ENCODE measurements at regions not wholly inside any gene's neighbourhood (a gene's known extent, or its start where the extent isn't known, plus 50 kb on each side); places are given as distances from the start of the nearest gene placed in this dataset.

DNA sequence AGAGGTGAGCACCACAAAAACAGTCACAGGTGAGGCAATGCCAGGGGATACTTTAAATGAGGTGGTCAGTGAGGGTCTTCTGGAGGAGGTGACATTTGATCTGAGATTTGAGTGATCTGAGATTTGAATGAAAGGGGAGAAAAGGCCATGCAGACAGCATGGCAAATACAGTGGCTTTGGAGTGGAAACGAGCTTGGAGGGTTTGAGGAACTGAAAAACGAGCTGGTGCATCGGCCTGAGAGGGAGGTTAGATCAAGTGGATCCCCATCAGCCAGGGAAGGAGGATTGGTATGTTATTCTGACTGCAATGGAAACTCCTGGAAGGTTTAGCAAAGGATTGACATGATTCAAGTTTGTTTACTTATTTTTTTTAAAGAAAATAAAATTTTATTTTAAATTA, 245.1 kb downstream of the KCNS3 start:
- no peak overlapping the region for H3K27ac ChIP-seq
- no peak for DNase-seq
- intact Hi-C loops (cut with DNase I; ENCODE audit: low total_unique reads): no loop called here
- H3K36me3 ChIP-seq: no peaks in the 10 kb centered on the region
- H3K27me3 ChIP-seq: no peaks in the 10 kb centered on the region
- H3K4me1 ChIP-seq: peaks cover 0 to 22% (median 3%) of the 10 kb centered on the region in 4 donors
- TF ChIP-seq, protein P1, sequence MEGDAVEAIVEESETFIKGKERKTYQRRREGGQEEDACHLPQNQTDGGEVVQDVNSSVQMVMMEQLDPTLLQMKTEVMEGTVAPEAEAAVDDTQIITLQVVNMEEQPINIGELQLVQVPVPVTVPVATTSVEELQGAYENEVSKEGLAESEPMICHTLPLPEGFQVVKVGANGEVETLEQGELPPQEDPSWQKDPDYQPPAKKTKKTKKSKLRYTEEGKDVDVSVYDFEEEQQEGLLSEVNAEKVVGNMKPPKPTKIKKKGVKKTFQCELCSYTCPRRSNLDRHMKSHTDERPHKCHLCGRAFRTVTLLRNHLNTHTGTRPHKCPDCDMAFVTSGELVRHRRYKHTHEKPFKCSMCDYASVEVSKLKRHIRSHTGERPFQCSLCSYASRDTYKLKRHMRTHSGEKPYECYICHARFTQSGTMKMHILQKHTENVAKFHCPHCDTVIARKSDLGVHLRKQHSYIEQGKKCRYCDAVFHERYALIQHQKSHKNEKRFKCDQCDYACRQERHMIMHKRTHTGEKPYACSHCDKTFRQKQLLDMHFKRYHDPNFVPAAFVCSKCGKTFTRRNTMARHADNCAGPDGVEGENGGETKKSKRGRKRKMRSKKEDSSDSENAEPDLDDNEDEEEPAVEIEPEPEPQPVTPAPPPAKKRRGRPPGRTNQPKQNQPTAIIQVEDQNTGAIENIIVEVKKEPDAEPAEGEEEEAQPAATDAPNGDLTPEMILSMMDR (IDR thresholded peaks at IDR 0.05): no peak
- H3K4me3 ChIP-seq: no peak overlapping the region
- H3K9me3 ChIP-seq: no peaks in the 10 kb centered on the region

DNA sequence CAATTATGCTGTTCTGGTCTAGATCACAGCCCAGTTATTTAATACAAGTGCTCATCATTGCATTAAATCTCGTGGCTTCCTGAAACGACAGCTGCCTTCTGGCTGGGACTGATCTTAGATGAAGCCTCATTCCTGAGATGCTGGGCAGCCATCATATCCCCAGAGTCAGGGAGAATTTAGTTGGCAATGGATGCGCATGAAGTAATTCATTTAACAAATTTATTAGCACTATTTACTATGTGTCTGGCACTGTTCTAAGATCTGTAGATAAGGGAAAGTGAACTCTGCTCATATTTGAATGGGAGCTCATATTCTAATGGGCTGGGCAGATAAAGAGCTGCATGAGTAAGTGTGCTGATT, 244.7 kb downstream of the KCNS3 start:
- H3K4me3 ChIP-seq: no peak overlapping the region
- peaks cover 0 to 22% (median 3%) of the 10 kb centered on the region in 4 donors for H3K4me1 ChIP-seq
- H3K9me3 ChIP-seq: no peaks in the 10 kb centered on the region
- no peaks in the 10 kb centered on the region for H3K36me3 ChIP-seq
- TF ChIP-seq, protein P1 (IDR thresholded peaks at IDR 0.05): no peak
- no peaks in the 10 kb centered on the region for H3K27me3 ChIP-seq
- no peak overlapping the region for H3K27ac ChIP-seq
- no peak for DNase-seq
- intact Hi-C loops (cut with DNase I; ENCODE audit: low total_unique reads): no loop called here

DNA sequence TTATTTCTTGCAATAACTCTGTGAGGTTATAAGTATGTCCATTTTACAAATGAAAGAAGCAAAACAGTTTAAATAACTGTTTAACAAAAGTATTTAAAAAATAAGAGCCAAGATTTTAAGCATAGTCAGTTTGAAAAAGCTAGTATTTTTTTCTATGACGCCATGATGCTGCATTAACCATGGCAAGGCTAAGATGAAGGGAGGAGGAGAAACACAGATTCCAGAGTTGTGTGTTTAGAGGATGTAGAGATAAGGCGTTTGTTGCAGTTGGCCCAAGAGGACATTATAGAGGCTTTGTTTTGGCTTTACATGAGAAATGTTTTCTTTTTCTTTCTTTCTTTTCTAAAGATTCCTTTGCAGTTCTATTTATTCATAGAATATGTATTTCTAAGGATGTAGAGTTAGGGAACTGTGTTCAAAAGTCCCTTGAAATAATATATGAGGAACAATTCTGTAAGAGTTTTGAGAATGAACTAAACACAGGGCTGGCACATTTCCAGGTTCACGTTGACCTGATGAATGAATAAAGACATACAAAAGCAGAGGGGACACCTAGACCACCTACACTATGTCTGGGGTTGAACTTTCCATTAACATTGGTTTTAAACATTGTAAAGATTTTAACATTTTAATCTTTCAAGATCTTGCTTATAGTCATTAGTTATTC, 244.2 kb downstream of the KCNS3 start:
- Histone ChIP-seq H3K36me3 (no peaks in the 10 kb centered on the region), H3K4me3 (no peak overlapping the region), H3K9me3 (no peaks in the 10 kb centered on the region), H3K27me3 (no peaks in the 10 kb centered on the region), H3K27ac (no peak overlapping the region), H3K4me1 (peaks cover 0 to 22% (median 3%) of the 10 kb centered on the region in 4 donors)
- intact Hi-C loops (cut with DNase I; ENCODE audit: low total_unique reads): no loop called here
- TF ChIP-seq, protein P1 (IDR thresholded peaks at IDR 0.05): no peak
- no peak for DNase-seq

DNA sequence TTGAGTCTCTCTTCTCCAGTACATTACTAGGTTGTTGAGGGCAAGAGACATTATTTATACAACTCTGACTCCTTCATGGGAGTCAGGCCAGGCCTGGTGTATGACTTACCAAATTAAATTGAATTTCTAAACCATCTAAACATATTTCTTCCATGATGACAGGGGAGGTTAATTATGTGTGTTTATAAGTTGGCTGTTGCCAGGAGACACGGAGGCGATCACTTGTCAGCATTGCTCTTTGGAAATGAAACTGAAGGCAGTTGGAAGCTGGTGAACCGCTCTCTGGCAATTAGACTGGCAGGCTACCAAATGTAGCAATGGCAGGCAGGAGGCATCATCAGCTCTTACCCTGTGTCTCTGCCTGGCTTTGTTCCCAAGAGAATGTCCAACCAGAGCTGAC, 241.4 kb downstream of the KCNS3 start:
- Histone ChIP-seq H3K27me3 (no peaks in the 10 kb centered on the region), H3K4me1 (peaks cover 0 to 22% (median 3%) of the 10 kb centered on the region in 4 donors), H3K4me3 (no peak overlapping the region), H3K9me3 (no peaks in the 10 kb centered on the region), H3K36me3 (no peaks in the 10 kb centered on the region), H3K27ac (no peak overlapping the region)
- TF ChIP-seq, protein P1 (IDR thresholded peaks at IDR 0.05): no peak
- no peak for DNase-seq
- intact Hi-C loops (cut with DNase I; ENCODE audit: low total_unique reads): no loop called here

DNA sequence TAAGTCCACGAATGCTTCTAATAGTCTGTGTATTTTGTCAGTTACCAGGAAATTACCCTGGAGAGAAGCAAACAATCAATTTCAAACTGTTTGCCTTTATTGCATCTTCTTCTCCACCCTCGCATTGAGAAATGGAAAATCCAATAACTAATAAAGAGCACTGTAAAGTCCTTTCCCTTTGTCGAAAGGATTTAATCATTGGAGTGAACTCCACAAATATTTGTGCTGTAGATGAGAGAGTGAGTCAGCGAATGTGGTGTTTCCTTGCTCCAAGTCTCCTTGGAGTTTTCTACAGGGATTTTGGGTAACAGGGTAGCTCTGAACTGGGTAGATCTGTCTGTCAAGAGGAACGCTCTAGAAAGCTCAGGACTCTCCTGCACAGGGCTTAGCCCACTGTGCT, 240.2 kb downstream of the KCNS3 start:
- no peaks in the 10 kb centered on the region for H3K27me3 ChIP-seq
- intact Hi-C loops (cut with DNase I; ENCODE audit: low total_unique reads): no loop called here
- no peak for DNase-seq

More for the DNA sequence above, 240.2 kb downstream of the KCNS3 start:
- H3K27ac ChIP-seq: no peak overlapping the region
- H3K9me3 ChIP-seq: no peaks in the 10 kb centered on the region
- peaks cover 0 to 22% (median 3%) of the 10 kb centered on the region in 4 donors for H3K4me1 ChIP-seq
- no peaks in the 10 kb centered on the region for H3K36me3 ChIP-seq
- H3K4me3 ChIP-seq: no peak overlapping the region
- TF ChIP-seq, protein P1 (IDR thresholded peaks at IDR 0.05): no peak
